HPDE6-E6E7 (cell line): ENCODE measurements at regions not wholly inside any gene's neighbourhood (a gene's known extent, or its start where the extent isn't known, plus 50 kb on each side); places are given as distances from the start of the nearest gene placed in this dataset.
"Not testable (repeated sequence)": the region's sequence is repeated elsewhere in the genome, so short reads cannot be mapped to it uniquely, and the experiment has no call there.

Source experiments
- DNase-seq: peaks from one replicate; pipeline ENCODE4 v3.0.0; 2011; ENCODE audit warnings: missing footprints; ENCODE audit errors: extremely low spot score

DNA sequence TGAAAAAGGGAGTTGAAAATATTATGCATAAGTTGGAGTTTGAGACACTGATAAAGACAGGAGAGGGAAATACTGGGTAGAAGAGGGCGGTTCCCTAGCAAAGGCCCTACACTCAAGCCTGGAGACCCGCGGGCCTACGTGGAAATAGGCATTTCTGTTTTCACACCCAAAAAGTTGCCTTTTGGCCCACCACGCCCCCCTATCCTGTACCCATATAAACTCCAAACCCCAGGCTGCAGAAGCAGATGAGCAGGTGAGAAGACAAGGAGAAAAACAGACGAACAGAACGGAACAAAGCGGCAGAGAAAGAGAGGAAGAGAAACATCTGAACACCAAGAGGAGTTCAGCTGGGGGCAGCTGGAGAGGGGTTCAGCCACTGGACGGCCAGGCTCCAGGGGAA lies 177.9 kb downstream of the GALC start:
- DNase-seq, result no peak

DNA sequence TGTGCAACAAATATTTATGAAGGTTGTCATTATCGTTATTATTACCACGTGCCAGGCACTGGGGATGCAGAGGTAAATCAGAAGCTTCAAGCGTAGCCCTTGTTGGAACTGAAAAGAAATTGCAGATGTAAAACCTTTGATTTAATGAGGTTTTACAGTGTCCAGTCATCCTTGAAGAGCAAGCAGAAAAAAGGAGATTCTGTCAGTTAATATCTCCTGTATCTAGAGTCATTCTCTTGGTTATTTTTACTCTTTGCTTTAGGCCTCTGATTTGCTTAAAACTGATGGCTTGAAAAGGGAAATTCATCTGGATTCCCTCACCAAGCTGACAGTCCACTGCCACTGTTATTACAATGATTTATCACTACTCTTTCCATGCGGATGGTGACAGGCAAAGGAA lies 179.3 kb downstream of the GALC start:
- no peak for DNase-seq

DNA sequence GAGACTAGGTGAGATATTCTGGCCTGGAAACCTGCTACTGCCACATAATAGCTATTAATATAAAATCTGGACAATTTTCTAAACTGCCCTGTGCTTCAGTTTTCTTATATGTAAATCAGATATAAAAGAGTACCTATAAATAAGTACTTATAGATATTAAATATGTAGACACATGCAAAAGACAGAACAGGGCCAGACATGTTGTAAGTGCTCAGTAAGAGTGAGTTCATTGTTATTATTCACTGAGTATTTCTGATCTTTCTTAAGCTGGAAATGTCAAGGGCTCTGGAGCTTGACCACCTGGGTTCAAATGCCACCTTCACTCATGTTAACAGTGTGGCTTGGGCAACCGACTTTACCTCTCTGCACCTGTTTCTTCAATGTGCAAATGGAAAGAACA lies 179.8 kb downstream of the GALC start:
- no peak for DNase-seq

DNA sequence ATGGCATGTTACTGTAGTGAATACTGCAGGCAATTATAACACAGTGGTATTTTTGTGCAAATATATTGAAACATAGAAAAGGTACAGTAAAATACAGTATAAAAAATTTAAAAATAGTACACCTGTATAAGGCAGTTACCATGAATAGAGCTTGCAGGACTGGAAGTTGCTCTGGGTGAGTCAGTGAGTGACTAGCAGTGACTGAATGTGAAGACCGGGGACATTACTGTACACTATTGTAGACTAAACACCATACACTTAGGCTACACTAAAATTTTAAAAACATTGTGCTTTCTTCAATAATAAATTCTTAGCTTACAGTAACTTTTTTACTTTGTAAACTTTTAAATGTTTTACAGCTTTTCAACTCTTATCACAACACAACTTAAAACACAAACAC lies 181.7 kb downstream of the GALC start:
- DNase-seq, result no peak

DNA sequence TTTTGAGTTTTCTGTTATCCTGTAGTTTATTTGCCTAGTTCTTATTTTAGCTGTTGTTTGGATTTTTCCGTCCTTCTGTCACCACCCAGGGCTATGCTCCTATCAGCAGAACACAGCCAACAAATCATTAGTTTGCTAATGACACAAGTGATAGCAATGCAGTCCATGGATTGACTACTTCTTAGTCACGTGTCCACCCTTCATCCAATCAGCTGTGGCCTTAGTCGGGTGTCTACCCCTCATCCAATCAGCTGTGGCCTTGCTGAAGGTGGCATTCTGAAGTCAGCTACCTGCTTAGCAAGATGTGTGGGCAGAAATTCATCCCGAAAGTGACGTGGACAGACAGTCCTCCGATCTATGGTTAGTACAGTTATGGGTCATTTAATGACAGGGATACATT lies 182.3 kb downstream of the GALC start:
- DNase-seq, result no peak

DNA sequence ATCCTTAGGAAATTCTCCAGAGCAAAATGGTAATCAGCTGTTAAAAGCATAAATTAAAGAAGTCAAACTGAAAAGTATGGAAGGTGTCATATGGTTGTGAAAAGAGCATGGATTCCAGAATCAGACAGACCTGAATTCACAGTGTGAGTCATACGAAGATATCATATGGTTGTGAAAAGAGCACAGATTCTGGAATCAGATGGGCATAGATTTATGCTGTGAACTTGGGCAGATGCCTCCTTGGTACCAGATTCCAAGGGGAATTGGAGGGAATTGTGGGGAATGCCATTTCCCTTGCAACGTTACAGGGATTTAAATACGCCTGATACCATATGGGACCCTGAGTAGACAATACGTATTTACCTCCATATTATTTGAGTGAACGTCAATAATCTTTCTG lies 183.7 kb downstream of the GALC start:
- no peak for DNase-seq

DNA sequence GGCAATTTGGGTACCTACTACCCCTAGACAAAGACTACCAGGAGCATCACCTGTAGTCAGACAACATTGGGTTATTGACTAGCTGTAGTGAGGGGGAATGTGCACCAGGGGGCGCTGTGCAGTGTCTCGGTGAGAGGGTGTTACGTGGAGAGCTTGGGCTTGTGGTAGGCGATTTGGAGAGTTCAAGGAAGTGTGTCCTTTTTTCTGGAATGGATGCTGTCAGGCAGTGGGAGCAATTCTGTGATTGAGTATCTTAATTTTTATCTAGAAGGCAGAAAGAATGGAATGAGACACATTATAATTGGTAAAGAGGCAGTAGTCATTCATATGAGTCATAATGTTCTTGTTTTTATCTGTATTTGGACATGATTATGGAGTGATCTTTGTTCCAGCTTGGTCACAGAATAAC lies 187.7 kb downstream of the GALC start:
- peak; percentile 57 for DNase-seq

DNA sequence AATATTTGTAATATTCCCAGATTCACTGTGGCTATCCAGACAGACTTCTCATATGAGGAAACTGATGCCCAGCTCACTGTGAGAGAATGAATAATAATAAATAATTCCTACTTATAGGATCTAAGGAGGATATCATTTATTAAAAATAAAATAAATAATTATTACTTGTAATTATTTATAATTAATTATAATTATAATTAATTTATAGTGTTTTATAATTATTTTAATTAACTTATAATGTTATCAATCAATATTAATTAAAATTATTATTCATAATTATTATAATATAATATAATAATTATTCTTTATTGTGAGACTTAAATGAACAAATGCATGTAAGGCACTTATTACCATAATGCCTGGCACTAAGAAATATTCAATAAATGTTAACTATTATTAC lies 192.8 kb downstream of the GALC start:
- DNase-seq, result no peak

DNA sequence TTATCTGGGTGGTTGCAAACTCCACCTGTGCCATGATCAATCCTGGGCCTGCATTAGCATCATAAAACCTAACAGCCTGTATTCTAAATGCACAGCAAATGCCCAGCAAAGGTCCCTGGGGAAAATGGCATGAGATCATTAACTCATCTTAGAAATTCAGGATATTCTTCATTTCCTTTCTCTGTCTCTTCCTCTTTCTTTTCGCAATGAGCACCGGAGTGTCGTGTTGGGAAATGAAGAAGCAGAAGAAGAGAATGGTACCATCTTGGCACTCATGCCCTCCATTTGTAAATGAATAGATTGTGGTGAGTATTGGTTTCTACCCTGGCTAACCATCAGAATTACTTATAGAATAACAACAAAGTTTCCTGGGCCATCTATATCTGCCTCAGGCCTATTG lies 193.6 kb downstream of the GALC start:
- no peak for DNase-seq

DNA sequence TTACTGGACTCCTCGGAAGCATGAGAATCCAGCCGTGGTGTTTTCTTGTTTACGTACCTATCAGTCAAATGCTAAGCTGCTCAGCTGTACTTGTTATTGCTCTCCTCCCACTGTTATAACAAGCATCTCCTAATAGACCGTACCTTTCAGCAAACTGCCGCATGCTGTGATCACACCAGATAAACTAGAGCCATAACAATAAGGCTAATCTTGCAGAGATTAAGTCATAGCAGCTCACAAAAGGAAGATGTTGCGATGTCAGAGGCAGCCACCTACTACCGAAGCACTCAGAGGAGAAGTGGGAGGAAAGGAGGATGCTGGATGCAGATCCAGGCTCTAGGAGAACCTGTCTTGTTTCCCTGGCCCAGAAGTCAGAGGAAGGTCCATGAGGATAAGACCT lies 196.0 kb downstream of the GALC start:
- no peak for DNase-seq

DNA sequence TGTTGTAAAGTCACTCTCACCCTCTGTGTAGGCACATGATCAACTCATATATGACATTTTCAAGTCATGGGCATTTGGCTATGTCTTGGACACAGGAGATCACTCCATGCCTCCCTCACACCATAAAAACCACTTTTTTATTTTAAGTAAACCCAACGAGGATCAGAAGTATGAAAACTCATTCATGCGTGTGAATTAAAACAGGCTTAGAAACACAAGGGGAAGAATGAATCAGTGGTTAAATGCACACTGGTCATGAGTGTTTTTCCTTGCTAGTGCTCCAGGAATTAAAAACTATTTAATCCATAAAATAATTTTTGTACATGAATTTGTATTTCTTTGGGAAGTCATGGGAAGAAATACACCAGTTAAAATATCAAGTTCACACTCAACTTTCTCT lies 198.4 kb downstream of the GALC start:
- no peak for DNase-seq

DNA sequence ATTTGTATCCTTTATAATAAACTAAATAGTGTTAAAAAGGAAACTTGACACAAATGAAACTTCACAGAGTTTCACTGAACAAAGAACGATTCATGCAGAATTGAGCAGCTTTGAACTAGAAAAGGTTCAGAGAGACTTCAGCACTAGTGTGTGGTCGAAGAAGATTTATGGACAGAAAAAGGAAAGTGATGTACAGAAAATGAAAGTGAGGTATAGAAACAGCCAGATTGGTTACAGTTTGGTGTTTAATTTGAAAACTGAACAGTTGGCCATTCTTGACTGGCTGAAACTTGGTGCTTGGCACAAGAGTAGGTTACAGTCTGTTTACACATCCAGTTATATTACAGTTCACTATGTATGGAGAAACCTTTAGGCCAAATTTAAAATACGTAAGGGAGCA lies 207.1 kb downstream of the GALC start:
- no peak for DNase-seq

DNA sequence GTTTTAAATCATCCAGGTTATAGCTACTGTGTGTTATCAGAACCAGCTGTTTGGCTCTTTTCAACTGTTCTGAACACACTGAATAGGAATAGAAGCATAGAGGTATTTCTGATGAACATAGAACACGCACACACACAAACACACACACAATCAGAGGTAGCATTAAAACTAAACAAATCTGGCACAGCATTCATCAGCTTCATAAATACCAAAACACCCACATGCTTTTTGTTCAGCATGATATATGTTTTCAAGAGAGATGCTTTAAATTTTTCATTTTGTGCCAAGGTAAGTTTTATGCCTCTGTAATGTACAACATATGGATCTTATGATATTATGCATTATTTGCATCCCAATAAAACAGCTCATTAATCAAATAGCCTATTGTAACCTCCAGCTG lies 208.6 kb downstream of the GALC start:
- no peak for DNase-seq

DNA sequence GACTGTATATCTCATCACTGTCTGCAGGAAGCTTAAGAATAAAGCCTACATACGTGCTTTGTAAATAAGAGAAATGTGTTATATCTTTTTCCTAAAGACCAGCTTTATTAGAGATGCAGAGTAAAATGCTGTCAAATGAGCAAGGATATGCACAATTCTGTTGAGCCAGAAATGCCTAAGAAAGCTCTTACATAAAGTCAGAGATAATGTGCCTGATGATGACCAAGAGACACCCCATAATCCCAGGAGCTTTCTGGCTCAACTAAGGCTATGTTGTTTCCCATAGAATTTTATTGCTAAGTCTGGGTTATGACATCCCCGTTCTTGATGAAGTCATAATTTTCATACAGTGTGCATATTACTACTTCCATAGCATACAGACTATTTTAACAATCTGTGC lies 209.9 kb downstream of the GALC start:
- DNase-seq, result no peak

DNA sequence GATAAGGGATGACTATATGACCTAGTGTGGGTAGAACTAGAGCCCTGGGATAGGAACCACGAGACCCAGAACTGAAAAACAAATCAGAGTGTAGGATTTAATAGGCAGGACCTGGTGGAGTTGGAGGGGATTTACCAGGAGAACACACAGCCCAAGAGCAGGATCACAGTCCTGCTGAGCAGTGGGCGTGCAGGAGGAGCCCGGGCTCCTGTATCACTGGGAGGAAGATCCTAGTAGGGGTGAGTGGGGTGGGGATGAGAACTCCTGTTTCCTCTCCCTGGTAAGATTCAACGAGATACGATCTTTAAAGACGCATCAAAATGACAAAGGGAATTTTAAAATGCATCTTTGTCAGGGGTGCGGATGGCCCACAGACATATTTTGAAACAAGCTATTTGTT lies 220.1 kb downstream of the GALC start:
- DNase-seq, result no peak

DNA sequence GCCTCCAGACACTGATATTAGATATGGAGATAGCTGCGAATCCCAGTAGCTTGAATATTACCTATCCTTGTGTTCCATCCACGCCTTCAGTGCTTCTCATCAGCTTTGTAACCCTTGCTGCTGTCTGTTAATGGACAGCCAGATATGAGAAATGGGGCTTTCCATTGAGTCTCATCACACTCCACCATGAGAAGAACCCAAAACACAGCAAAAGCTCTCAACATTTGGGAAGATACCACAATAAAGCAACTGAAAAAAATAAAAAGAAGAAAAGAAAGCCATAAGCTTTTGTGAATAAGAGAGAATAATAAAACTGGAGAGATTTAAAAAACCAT lies 225.4 kb downstream of the GALC start:
- DNase-seq, result no peak

DNA sequence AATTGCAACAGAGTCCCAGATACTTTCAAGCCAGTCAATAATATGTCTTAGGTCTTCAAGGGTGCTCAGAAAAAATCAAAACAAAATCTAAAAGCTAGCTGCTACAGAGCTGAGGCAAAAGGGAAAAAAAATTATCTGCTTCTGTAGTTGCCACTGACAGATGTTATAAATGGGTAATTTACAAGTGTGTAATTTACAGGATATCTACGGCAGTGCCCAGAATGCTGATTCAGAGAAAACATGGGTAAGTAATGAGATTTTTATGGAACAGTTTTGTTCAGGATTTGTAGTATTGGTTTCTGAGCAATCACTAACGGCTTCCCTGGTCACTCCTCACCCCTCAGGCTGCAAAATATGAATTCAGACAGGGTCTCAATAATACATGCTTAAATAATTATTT lies 234.1 kb downstream of the GALC start:
- DNase-seq, result no peak

DNA sequence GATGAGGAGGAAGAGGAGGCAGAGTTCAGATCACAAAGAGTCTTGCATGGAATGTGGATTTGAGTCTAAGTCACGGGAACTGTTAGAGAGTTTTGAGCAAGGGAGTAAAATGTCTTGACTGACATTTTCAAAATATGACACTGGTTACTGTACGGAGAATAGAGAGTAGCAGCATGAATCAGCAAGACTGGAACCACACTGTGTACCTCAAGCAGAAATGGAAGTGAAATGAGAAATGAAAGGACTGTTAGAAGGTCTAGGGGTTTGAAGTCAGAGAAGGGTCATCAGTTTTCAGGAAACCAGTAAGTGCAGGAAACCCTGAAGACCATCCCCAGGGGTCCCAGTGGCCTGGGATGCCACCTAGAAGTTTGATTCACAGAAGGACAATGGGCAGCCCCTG lies 236.3 kb downstream of the GALC start:
- no peak for DNase-seq

DNA sequence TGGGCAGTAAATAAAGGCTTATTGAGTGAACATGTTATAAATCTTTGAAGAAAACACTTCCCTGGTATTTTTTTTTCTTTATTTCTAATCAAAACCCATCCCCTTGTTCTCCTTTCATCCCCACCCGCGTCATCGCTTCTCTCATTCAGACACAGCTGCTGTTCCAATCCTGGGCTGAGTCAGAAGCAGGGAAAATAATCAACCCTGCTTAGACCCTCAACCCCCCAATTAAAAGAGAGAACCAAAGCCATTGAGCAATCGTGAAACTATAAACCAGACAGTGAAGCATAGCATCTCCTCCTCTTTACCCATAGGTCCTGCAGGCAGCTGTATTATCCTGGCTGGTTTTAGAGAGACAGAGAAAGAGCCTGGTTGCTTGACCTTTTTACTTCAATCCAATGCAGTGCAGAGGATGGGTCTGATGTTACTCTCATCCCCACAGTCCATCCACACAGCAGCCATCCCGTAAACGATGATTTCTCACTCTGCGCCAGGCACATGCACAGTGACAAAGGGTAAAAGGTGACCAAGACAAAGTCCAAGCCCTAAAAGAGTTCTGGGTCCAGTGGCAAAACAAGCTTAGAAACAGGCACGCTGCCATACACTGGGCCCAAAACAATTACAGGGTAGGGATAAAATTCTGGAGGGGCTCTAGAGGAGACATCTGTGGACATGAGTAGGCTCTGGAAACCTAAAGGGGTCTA lies 238.3 kb downstream of the GALC start:
- DNase-seq, result no peak

DNA sequence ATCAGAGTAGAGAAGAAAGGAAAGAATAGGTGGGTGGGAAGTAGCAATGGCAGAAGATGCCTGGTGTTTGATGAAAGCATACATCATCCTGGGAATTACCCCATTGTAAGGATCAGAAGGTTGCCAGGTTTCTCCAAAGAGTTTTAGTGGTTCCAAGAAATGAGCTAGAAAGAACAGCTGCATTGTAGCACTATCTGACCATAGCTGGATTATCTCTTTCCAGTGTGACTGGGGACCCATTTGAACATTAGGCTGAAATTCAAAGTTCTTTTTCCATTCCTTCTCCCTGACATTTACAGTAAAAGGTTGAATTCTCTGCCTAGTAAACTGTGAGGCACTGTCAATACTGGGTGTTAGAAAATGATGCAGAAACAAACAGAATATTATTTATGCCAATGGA lies 244.4 kb downstream of the GALC start:
- no peak for DNase-seq

DNA sequence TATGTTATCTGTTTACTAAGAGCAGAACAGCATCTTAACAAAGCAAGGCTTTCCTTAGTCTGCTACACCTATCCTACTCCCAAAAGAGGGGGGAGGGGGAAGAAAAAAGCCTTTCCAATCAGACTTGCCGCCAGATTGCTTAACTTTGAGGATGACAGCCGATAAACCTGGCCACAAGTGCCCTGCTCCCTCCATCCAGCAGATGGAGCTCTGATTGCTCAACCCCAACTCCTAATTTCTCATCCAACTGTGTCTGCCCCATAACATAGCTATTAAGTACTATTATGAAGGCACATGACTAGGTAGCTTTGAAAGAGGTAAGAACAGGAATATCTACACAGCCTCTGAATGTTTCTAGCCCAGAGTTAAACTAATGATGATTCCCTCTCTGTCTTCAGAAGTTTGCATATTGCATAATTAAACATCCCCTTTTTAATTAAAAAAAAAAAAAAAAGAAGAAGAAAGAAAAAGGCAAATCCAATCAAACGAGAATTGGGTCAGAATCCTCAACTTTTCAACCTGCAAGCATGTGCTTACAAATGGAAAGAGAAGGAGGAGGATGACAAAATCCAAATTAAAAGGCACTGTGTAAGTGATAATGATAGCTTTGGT lies 247.4 kb downstream of the GALC start:
- DNase-seq, result peak; percentile 68

DNA sequence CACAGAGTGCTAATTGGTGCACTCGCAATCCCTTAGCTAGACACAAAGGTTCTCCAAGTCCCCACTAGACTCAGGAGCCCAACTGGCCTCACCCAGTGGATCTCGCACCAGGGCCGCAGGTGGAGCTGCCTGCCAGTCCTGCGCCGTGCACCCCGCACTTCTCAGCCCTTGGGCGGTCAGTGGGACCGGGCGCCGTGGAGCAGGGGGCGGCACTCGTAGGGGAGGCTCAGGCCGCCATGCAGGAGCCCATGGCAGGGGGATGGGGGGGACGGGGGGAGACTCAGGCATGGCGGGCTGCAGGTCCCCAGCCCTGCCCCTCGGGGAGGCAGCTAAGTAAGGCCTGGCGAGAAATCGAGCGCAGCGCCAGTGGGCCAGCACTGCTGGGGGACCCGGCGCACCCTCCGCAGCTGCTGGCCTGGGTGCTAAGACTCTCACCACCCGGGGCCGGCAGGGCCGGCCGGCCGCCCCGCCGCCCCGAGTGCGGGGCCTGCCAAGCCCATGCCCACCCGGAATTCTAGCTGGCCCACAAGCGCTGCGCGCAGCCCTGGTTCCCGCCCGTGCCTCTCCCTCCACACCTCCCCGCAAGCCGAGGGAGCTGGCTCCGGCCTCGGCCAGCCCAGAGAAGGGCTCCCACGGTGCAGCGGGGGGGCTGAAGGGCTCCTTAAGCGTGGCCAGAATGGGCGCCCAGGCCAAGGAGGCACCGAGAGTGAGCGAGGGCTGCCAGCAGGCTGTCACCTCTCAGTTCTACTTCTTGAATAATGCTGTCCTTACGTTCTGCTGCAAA lies 258.2 kb downstream of the GALC start:
- not testable (repeated sequence) for DNase-seq

DNA sequence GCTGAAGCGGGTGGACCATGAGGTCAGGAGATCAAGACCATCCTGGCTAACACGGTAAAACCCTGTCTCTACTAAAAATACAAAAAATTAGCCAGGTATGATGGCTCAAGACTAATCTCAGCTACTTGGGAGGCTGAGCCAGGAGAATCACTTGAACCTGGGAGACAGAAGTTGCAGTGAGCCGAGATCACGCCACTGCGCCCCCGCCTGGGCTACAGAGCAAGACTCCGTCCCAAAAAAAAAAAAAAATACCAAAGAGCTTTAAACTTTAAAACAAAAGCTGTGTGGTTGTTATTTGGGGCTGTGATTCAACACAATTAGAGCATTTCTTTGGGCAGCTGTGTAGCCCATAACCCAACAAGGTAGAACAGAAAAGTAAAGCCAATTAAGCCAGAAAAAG lies 259.9 kb downstream of the GALC start:
- not testable (repeated sequence) for DNase-seq
